Right lung (tissue), 2 donors: ENCODE measurements at regions not wholly inside any gene's neighbourhood (a gene's known extent, or its start where the extent isn't known, plus 50 kb on each side); places are given as distances from the start of the nearest gene placed in this dataset.

Experiments
- DNase-seq, 2 donors: peaks; one replicate each; pipeline ENCODE4 v3.0.0-alpha.2; 2013

GRCh38 chr22:48531761-48532435, 1295.8 kb downstream of the BRD1 start:
- DNase-seq: no peak

- DNase-seq: no peak
Observed at GRCh38 chr22:48531108-48531507, 1296.6 kb downstream of the BRD1 start.

GRCh38 chr22:48530666-48531065, 1297.0 kb downstream of the BRD1 start:
- no peak for DNase-seq

- peak; percentile 12 to 16 for DNase-seq
Observed at GRCh38 chr22:48528221-48528915, 1299.3 kb downstream of the BRD1 start.

- no peak for DNase-seq
Observed at GRCh38 chr22:48523761-48524160, 1303.9 kb downstream of the BRD1 start.

GRCh38 chr22:48523091-48523490, 1304.6 kb downstream of the BRD1 start:
- DNase-seq: no peak

GRCh38 chr22:48522271-48522670, 1305.4 kb downstream of the BRD1 start:
- DNase-seq: no peak

GRCh38 chr22:48520884-48521588, 1306.6 kb downstream of the BRD1 start:
- no peak for DNase-seq

GRCh38 chr22:48520207-48520606, 1307.5 kb downstream of the BRD1 start:
- DNase-seq: no peak

- no peak for DNase-seq
Observed at GRCh38 chr22:48517039-48518030, 1310.3 kb downstream of the BRD1 start.

GRCh38 chr22:48516571-48516970, 1311.1 kb downstream of the BRD1 start:
- no peak for DNase-seq

- DNase-seq: no peak
Observed at GRCh38 chr22:48515571-48516200, 1312.0 kb downstream of the BRD1 start.

GRCh38 chr22:48513929-48514328, 1313.7 kb downstream of the BRD1 start:
- no peak for DNase-seq

GRCh38 chr22:48513446-48513845, 1314.2 kb downstream of the BRD1 start:
- DNase-seq: no peak

- no peak for DNase-seq
Observed at GRCh38 chr22:48511781-48512327, 1315.8 kb downstream of the BRD1 start.

- DNase-seq: no peak
Observed at GRCh38 chr22:48511211-48511610, 1316.5 kb downstream of the BRD1 start.

- DNase-seq: no peak
Observed at GRCh38 chr22:48510599-48510998, 1317.1 kb downstream of the BRD1 start.

- DNase-seq: no peak
Observed at GRCh38 chr22:48507595-48508350, 1319.9 kb downstream of the BRD1 start.

- DNase-seq: no peak
Observed at GRCh38 chr22:48507171-48507570, 1320.5 kb downstream of the BRD1 start.

- DNase-seq: no peak
Observed at GRCh38 chr22:48506506-48507145, 1321.0 kb downstream of the BRD1 start.
